ENCODE measurements at regions not wholly inside any gene's neighbourhood (a gene's known extent, or its start where the extent isn't known, plus 50 kb on each side); places are given as distances from the start of the nearest gene placed in this dataset.

DNA sequence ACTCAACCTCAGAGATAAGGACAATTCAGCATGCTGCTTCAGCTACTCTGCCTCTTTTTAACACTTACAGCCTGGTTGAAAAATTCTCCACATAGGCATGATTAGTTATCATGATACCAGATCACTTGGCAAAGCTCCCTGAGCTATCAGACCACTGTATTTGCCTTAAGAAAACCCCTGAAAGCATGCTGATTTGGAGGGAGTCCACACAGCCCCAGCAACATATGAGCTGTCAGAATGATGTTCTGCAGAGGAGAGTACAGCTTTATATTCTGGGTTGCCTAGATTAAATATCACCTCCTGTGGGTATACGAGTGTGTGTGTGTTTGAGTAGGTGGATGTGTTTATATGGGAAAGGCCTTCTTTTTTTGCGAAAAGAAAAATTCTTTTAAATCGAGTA lies 170.2 kb upstream of the CHRM2 start:
- no peak overlapping the region for H3K4me3 Mint-ChIP-seq
- H3K36me3 Mint-ChIP-seq (ENCODE audit: low read depth): no peaks in the 10 kb centered on the region
- peaks cover 6% of the 10 kb centered on the region for H3K4me1 Mint-ChIP-seq
- TF ChIP-seq, protein P1, sequence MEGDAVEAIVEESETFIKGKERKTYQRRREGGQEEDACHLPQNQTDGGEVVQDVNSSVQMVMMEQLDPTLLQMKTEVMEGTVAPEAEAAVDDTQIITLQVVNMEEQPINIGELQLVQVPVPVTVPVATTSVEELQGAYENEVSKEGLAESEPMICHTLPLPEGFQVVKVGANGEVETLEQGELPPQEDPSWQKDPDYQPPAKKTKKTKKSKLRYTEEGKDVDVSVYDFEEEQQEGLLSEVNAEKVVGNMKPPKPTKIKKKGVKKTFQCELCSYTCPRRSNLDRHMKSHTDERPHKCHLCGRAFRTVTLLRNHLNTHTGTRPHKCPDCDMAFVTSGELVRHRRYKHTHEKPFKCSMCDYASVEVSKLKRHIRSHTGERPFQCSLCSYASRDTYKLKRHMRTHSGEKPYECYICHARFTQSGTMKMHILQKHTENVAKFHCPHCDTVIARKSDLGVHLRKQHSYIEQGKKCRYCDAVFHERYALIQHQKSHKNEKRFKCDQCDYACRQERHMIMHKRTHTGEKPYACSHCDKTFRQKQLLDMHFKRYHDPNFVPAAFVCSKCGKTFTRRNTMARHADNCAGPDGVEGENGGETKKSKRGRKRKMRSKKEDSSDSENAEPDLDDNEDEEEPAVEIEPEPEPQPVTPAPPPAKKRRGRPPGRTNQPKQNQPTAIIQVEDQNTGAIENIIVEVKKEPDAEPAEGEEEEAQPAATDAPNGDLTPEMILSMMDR (IDR thresholded peaks at IDR 0.05; ENCODE audit: unreplicated experiment in 3 of 3): no peak
- no peaks in the 10 kb centered on the region for H3K9me3 Mint-ChIP-seq
- H3K27ac Mint-ChIP-seq: no peak overlapping the region
- peaks cover 7% of the 10 kb centered on the region for H3K27me3 Mint-ChIP-seq (ENCODE audit: low read depth)

DNA sequence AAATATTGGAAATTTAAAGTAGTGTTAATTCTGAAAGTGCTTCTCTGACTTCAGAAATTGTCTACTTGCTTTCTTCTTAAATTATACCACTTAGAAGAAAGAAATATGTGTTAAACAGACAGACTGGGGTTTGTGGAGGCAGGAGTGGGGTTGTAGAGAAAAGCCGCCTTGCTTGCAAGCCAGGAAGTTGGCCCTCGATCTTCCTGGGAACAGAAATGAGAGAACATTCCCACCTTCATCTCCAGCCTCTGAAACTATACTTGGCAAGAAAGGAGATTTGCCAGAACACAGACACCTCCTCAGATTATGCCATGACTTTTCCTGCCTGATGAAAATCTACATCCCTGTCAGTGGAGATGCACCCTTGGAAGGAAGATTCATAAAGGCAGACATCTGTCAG lies 171.2 kb upstream of the CHRM2 start:
- Mint-ChIP-seq H3K27me3 (ENCODE audit: low read depth) (peaks cover 7% of the 10 kb centered on the region), H3K4me1 (peaks cover 6% of the 10 kb centered on the region), H3K4me3 (no peak overlapping the region), H3K36me3 (ENCODE audit: low read depth) (no peaks in the 10 kb centered on the region), H3K27ac (no peak overlapping the region), H3K9me3 (no peaks in the 10 kb centered on the region)
- TF ChIP-seq, protein P1 (IDR thresholded peaks at IDR 0.05; ENCODE audit: unreplicated experiment in 3 of 3): no peak

DNA sequence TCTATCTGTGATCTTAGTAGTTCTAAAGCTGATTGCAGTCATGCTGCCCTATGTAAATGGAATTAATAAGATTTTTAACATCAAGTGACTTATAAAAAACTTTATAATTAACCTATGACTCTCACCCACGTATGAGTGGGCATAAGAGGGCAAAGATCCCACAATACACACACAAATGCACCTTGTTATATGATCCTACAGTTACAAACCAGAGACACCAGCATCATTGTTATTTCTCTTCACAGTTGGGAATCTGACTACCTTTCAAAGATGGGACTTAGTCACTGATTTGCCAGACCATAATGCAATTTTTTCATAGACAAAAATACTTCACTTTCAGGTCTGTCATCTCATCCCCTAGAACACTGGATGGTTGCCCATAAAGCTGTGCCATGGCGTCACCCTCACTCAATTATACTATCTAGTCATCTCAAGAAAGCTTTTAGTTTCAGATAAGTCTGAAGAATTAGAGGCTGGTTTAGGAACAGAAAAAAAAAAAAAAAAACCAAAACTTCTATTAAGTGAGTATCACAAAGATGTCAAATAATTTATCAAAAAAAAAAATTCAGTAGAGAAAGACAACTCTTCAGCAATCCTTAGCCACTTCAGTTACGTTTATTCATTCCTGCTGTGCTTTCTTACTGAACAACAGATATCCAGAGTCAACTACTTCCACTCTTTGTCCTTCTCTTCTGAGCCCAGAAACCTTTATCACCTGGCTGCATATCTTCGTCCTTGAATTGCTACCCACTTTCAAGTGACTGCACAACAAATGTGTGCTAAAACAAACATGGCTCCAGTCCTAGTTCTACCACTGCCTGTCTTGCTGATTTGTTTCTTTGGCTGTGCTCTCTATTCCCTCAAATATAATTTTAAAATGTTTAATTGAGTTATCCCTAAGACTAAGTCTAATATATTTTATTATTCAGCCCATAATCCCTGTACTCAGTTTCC lies 175.0 kb upstream of the CHRM2 start:
- Mint-ChIP-seq H3K4me3 (no peak overlapping the region), H3K36me3 (ENCODE audit: low read depth) (no peaks in the 10 kb centered on the region), H3K27ac (no peak overlapping the region), H3K27me3 (ENCODE audit: low read depth) (peaks cover 7% of the 10 kb centered on the region), H3K9me3 (no peaks in the 10 kb centered on the region), H3K4me1 (peaks cover 6% of the 10 kb centered on the region)
- TF ChIP-seq, protein P1 (IDR thresholded peaks at IDR 0.05; ENCODE audit: unreplicated experiment in 3 of 3): no peak

DNA sequence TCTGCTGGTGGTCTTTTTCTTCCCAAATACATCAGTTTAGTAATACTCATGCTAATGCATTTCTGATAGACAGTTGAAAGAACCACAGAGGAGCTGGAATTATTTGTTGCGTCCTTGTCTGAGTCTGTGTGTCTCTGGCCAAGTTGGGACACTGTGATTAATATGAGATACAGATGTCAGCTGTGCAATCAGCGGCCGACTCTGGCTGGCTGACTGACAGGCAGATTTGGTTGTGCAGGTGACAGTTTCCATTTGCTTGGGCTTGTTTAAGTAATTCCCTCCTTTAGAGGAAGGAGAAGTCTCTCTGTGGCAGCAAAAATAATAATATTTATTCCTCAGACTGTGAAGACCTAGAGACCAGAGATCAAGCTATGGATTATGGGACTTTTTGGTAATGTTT lies 176.2 kb upstream of the CHRM2 start:
- Mint-ChIP-seq H3K4me1 (peaks cover 7% of the 10 kb centered on the region), H3K27ac (no peak overlapping the region), H3K36me3 (ENCODE audit: low read depth) (no peaks in the 10 kb centered on the region), H3K27me3 (ENCODE audit: low read depth) (peaks cover under 1% of the 10 kb centered on the region), H3K9me3 (no peaks in the 10 kb centered on the region), H3K4me3 (no peak overlapping the region)
- TF ChIP-seq, protein P1 (IDR thresholded peaks at IDR 0.05; ENCODE audit: unreplicated experiment in 3 of 3): no peak

DNA sequence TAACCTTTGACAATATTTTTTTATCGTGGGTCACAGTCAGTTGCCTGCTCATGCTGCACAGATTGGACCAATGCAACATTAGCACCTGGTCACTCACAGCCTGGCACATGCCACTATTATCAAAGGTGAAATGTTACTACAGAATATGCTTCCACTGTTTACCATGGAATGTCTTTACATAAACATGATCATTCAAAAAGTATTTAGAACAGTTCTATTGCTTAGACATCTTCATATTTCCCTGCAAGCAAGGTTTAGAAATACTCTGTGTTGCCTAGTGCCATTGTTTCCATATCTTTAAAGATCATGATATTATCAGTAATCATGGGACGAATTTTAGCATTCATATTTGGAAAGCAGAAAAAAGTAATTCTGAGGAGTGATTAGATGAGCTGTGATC lies 179.9 kb upstream of the CHRM2 start:
- Mint-ChIP-seq H3K4me1 (peaks cover 21% of the 10 kb centered on the region), H3K36me3 (ENCODE audit: low read depth) (no peaks in the 10 kb centered on the region), H3K27me3 (ENCODE audit: low read depth) (no peaks in the 10 kb centered on the region), H3K4me3 (no peak overlapping the region), H3K27ac (no peak overlapping the region), H3K9me3 (no peaks in the 10 kb centered on the region)
- TF ChIP-seq, protein P1 (IDR thresholded peaks at IDR 0.05; ENCODE audit: unreplicated experiment in 3 of 3): no peak

All from nephron (organoid).